GM18507 (cell line): ENCODE measurements at regions not wholly inside any gene's neighbourhood (a gene's known extent, or its start where the extent isn't known, plus 50 kb on each side); places are given as distances from the start of the nearest gene placed in this dataset.
"Not testable (repeated sequence)": the region's sequence is repeated elsewhere in the genome, so short reads cannot be mapped to it uniquely, and the experiment has no call there.

ENCODE experiments used
- DNase-seq: peaks from one replicate; pipeline ENCODE4 v3.0.0; 2011; ENCODE audit warnings: low read depth; ENCODE audit not compliant: insufficient read length; ENCODE audit errors: extremely low spot score
- FAIRE-seq: peaks from 2 replicates; lab custom pipeline; 2011; peaks lifted over from hg19 to GRCh38; lab: Jason Lieb, UNC

- FAIRE-seq (no peak), DNase-seq (no peak)
These were observed 784.9 kb downstream of the DNAJB9 start for GRCh38 chr7:109354552-109354951.

GRCh38 chr7:109375823-109376222 lies 806.1 kb downstream of the DNAJB9 start:
- no peak for FAIRE-seq

GRCh38 chr7:109376576-109376975 lies 806.9 kb downstream of the DNAJB9 start:
- no peak for FAIRE-seq

More at GRCh38 chr7:109375823-109376222, 806.1 kb downstream of the DNAJB9 start:
- no peak for DNase-seq

GRCh38 chr7:109377076-109377884 lies 807.6 kb downstream of the DNAJB9 start:
- FAIRE-seq: no peak
- DNase-seq: no peak

More at GRCh38 chr7:109376576-109376975, 806.9 kb downstream of the DNAJB9 start:
- DNase-seq: no peak

- no peak for DNase-seq
- FAIRE-seq: no peak
These were observed 817.3 kb downstream of the DNAJB9 start for GRCh38 chr7:109386959-109387358.

GRCh38 chr7:109387530-109387929 lies 817.9 kb downstream of the DNAJB9 start:
- FAIRE-seq: no peak
- DNase-seq: no peak

- DNase-seq: no peak
These were observed 821.6 kb downstream of the DNAJB9 start for GRCh38 chr7:109391240-109391639.

GRCh38 chr7:109402107-109402506 lies 832.4 kb downstream of the DNAJB9 start:
- FAIRE-seq (no peak), DNase-seq (no peak)

More at GRCh38 chr7:109391240-109391639, 821.6 kb downstream of the DNAJB9 start:
- no peak for FAIRE-seq

- FAIRE-seq: no peak
- DNase-seq: no peak
These were observed 838.1 kb downstream of the DNAJB9 start for GRCh38 chr7:109407756-109408155.

GRCh38 chr7:109437957-109438356 lies 868.3 kb downstream of the DNAJB9 start:
- no peak for DNase-seq
- no peak for FAIRE-seq

- FAIRE-seq (no peak), DNase-seq (no peak)
These were observed 880.1 kb downstream of the DNAJB9 start for GRCh38 chr7:109449760-109450159.

GRCh38 chr7:109456116-109456515 lies 886.4 kb downstream of the DNAJB9 start:
- DNase-seq (no peak), FAIRE-seq (no peak)

GRCh38 chr7:109460296-109460695 lies 890.6 kb downstream of the DNAJB9 start:
- no peak for FAIRE-seq

GRCh38 chr7:109462171-109462570 lies 892.5 kb downstream of the DNAJB9 start:
- no peak for DNase-seq
- FAIRE-seq: no peak

More at GRCh38 chr7:109460296-109460695, 890.6 kb downstream of the DNAJB9 start:
- no peak for DNase-seq

GRCh38 chr7:109467729-109468128 lies 898.1 kb downstream of the DNAJB9 start:
- not testable (repeated sequence) for FAIRE-seq, DNase-seq

- DNase-seq (no peak), FAIRE-seq (no peak)
These were observed 903.5 kb downstream of the DNAJB9 start for GRCh38 chr7:109473172-109473571.

- FAIRE-seq (no peak), DNase-seq (no peak)
These were observed 906.7 kb downstream of the DNAJB9 start for GRCh38 chr7:109476409-109476808.

- DNase-seq (no peak), FAIRE-seq (no peak)
These were observed 909.7 kb downstream of the DNAJB9 start for GRCh38 chr7:109479388-109479787.

- not testable (repeated sequence) for FAIRE-seq, DNase-seq
These were observed 920.9 kb downstream of the DNAJB9 start for GRCh38 chr7:109490607-109491006.

- FAIRE-seq (no peak), DNase-seq (no peak)
These were observed 927.4 kb downstream of the DNAJB9 start for GRCh38 chr7:109497053-109497452.

- FAIRE-seq: no peak
- DNase-seq: no peak
These were observed 928.5 kb downstream of the DNAJB9 start for GRCh38 chr7:109498131-109498530.
